Tibial nerve (tissue), 4 donors: ENCODE measurements at regions not wholly inside any gene's neighbourhood (a gene's known extent, or its start where the extent isn't known, plus 50 kb on each side); places are given as distances from the start of the nearest gene placed in this dataset.

Source experiments
- DNase-seq, 2 donors: peaks; one replicate each; pipeline ENCODE4 v3.0.0-alpha.2; 2019; ENCODE audit warnings: low spot score in 2 of 2
- H3K27ac ChIP-seq, 4 donors: fragments of 200-600 bp; sonication (generic) in 3 of 4; one replicate each; pipeline ENCODE4 v1.5.1; 2017 to 2019; ENCODE audit warnings: mild to moderate bottlenecking in 1 of 4
- H3K27me3 ChIP-seq, 2 donors: fragments of 200-600 bp; sonication (generic) in 1 of 2; one replicate each; pipeline versions ENCODE4 v1.5.1 to v1.6.0; 2017 to 2019
- H3K36me3 ChIP-seq, 3 donors: fragments of 200-600 bp; sonication (generic); one replicate each; pipeline ENCODE4 v1.5.1; 2018 to 2019
- H3K4me1 ChIP-seq, 4 donors: fragments of 200-600 bp; sonication (generic) in 3 of 4; one replicate each; pipeline ENCODE4 v1.5.1; 2017 to 2019
- H3K4me3 ChIP-seq, 4 donors: fragments of 200-600 bp; sonication (generic) in 3 of 4; one replicate each; pipeline ENCODE4 v1.5.1; 2017 to 2019; ENCODE audit warnings: mild to moderate bottlenecking in 1 of 4, moderate library complexity in 1 of 4
- H3K9me3 ChIP-seq, 4 donors: fragments of 200-600 bp; sonication (generic) in 3 of 4; one replicate each; pipeline ENCODE4 v1.5.1; 2017 to 2019
- EP300 ChIP-seq, 2 donors: sonication (generic); formaldehyde crosslinking; IDR thresholded peaks; one replicate each; pipeline ENCODE4 v1.6.1; 2017; ENCODE audit warnings: antibody characterized with exemption in 2 of 2, mild to moderate bottlenecking in 1 of 2
- POLR2A ChIP-seq, 2 donors: fragments of 450-650 bp; IDR thresholded peaks; one replicate each; pipeline ENCODE4 v1.6.1; 2017; ENCODE audit warnings: antibody characterized with exemption in 2 of 2, mild to moderate bottlenecking in 2 of 2, moderate library complexity in 2 of 2
- WGBS, 2 donors: methylation state at CpG; one replicate each; pipeline ENCODE4 v1.1.5; 2018; 5-methylcytosine and 5-hydroxymethylcytosine counted together
- TF ChIP-seq, protein P1 (sequence below), 5 experiments: fragments of 200-600 bp in 3 of 5; fragments of 450-650 bp in 2 of 5; sonication (generic) in 3 of 5; IDR thresholded peaks; one replicate each; pipeline ENCODE4 v1.5.1; 2016 to 2019; ENCODE audit warnings: antibody characterized with exemption in 5 of 5, mild to moderate bottlenecking in 3 of 5, moderate library complexity in 2 of 5

DNA sequence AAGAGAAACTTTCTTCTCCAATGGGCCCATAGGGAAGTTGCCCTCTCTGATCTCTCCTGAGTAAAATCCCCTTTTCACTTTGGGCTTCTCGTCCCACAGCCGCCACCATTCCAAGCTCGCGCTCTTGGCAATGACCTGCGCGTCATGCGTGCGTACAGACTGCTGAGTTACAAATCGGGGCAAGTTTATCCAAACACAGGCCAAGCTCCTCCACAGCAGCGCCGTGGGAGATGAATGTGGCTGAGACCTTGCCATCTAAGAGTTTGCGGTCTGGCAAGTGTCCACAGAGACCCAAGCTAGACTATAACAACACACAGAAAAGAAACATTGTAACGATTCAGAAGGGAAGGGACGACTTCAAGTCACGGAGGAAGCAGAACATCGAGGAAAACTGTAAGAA is 116.3 kb upstream of the SOD1 start:
- no peaks in the 10 kb centered on the region for H3K4me1 ChIP-seq
- no peak overlapping the region for H3K4me3 ChIP-seq
- no peaks in the 10 kb centered on the region for H3K36me3 ChIP-seq
- H3K9me3 ChIP-seq, result no peaks in the 10 kb centered on the region
- TF ChIP-seq POLR2A (IDR thresholded peaks at IDR 0.05) (no peak), EP300 (IDR thresholded peaks at IDR 0.05) (no peak)
- TF ChIP-seq, protein P1, sequence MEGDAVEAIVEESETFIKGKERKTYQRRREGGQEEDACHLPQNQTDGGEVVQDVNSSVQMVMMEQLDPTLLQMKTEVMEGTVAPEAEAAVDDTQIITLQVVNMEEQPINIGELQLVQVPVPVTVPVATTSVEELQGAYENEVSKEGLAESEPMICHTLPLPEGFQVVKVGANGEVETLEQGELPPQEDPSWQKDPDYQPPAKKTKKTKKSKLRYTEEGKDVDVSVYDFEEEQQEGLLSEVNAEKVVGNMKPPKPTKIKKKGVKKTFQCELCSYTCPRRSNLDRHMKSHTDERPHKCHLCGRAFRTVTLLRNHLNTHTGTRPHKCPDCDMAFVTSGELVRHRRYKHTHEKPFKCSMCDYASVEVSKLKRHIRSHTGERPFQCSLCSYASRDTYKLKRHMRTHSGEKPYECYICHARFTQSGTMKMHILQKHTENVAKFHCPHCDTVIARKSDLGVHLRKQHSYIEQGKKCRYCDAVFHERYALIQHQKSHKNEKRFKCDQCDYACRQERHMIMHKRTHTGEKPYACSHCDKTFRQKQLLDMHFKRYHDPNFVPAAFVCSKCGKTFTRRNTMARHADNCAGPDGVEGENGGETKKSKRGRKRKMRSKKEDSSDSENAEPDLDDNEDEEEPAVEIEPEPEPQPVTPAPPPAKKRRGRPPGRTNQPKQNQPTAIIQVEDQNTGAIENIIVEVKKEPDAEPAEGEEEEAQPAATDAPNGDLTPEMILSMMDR (IDR thresholded peaks at IDR 0.05), result no peak
- no peaks in the 10 kb centered on the region for H3K27me3 ChIP-seq
- WGBS, 2 donors, result 18 to 42% methylated on average over 16 of the region's 16 CpGs
- peak; percentile 34 to 44 for DNase-seq
- no peak overlapping the region for H3K27ac ChIP-seq

DNA sequence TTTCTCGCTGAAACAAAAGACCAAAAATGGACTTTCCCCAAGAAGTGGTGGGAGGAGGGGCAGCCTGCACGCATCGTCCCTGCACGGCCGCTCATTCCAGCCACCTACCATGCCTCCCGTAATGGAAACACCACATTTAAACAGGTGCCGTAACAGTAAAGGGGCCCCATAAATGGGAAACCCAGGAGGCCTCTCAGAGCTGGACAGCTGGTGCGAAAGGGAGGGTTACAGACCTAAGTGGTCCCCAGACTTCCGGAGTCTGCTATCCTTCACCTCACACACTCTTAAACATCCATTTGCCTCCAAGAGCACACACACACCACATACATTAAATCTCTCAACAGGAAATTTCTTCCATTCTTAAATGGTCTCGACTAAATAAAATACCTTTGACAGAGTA is 120.7 kb upstream of the SOD1 start:
- H3K27me3 ChIP-seq, result no peaks in the 10 kb centered on the region
- 43 to 50% methylated on average over 10 of the region's 10 CpGs for WGBS, 2 donors
- no peaks in the 10 kb centered on the region for H3K36me3 ChIP-seq
- no peaks in the 10 kb centered on the region for H3K9me3 ChIP-seq
- no peaks in the 10 kb centered on the region for H3K4me1 ChIP-seq
- no peak for DNase-seq
- no peak overlapping the region for H3K4me3 ChIP-seq
- TF ChIP-seq, protein P1 (IDR thresholded peaks at IDR 0.05), result no peak
- TF ChIP-seq EP300 (IDR thresholded peaks at IDR 0.05), result no peak
- TF ChIP-seq POLR2A (IDR thresholded peaks at IDR 0.05), result no peak
- H3K27ac ChIP-seq, result no peak overlapping the region

DNA sequence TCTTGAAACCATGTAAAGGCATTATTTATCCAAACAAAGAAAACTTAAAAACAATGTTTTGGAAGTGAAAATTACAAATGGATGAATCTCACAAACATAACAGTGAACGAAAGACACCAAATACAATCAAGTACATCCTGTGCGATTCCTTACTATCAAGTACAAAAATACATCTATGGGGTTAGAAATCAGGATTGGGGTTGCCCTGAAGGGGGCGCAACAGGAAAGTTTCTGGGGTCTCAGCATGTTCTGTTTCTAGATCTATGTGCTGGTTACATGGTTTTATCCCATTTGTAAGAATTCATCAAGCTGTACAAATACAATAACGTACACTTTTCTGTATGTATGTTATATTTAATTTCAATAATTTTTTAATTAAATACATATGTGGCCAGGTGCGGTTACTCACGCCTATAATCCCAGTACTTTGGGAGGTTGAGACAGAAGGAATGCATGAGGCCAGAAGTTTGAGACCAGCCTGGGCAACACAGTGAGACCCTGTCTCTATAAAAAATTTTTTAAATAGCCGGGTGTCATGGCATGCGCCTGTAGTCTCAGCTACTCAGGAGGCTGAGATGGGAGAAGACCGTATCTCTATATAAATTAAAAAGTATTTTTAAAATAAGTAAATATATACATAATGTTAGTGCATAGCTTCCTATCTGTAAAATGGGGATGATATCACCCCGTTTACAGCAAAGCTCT is 121.5 kb upstream of the SOD1 start:
- Histone ChIP-seq H3K36me3 (no peaks in the 10 kb centered on the region), H3K27me3 (no peaks in the 10 kb centered on the region), H3K27ac (no peak overlapping the region), H3K4me3 (no peak overlapping the region), H3K4me1 (no peaks in the 10 kb centered on the region), H3K9me3 (no peaks in the 10 kb centered on the region)
- TF ChIP-seq POLR2A (IDR thresholded peaks at IDR 0.05) (no peak), EP300 (IDR thresholded peaks at IDR 0.05) (no peak)
- TF ChIP-seq, protein P1 (IDR thresholded peaks at IDR 0.05), result no peak
- 81 to 85% methylated on average over 10 of the region's 10 CpGs for WGBS, 2 donors
- DNase-seq, result no peak

DNA sequence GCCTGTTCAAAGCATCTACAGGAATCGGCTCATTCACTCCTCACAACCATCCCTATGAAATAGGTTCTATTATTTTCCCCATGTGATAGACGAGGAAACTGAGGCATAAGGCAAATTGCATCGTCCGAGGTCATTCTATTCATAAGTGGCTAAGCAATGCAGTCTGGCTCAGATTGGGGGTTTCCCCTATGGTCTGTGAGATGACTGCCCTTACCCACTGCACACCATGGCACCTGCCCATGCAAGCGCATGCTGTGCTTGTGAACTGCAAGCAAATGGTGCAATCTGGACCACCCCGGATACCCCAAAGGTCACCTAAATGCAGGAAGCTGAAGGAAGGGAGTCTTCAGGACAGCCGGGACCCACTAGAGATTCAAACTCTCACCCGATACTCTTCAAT is 123.4 kb upstream of the SOD1 start:
- no peak overlapping the region for H3K27ac ChIP-seq
- TF ChIP-seq EP300 (IDR thresholded peaks at IDR 0.05) (no peak), POLR2A (IDR thresholded peaks at IDR 0.05) (no peak)
- TF ChIP-seq, protein P1 (IDR thresholded peaks at IDR 0.05), result no peak
- no peak overlapping the region for H3K4me3 ChIP-seq
- H3K9me3 ChIP-seq, result no peaks in the 10 kb centered on the region
- no peaks in the 10 kb centered on the region for H3K27me3 ChIP-seq
- no peaks in the 10 kb centered on the region for H3K36me3 ChIP-seq
- 96% methylated on average over 8 of the region's 8 CpGs for WGBS, 2 donors
- H3K4me1 ChIP-seq, result no peaks in the 10 kb centered on the region
- no peak for DNase-seq

DNA sequence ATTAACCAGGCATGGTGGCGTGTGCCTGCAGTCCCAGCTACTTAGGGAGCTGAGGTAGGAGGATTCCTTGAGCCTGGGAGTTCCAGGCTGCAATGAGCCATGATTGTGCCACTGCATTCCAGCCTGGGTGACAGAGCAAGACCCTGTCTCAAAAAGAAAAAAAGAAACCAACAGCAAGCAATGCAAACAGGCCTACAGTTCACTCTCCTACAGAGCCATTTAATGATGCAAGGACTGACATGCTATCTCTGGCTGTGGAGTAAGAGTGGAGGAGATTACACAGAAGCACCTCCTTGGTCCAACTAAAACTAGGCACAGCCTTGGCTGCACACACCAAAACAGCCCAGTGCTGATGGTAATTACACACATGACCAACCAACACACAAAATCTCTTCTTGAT is 127.5 kb upstream of the SOD1 start:
- no peak for DNase-seq
- no peak overlapping the region for H3K27ac ChIP-seq
- peaks cover 0 to 7% (median 0%) of the 10 kb centered on the region in 4 donors for H3K4me1 ChIP-seq
- no peaks in the 10 kb centered on the region for H3K9me3 ChIP-seq
- no peaks in the 10 kb centered on the region for H3K27me3 ChIP-seq
- WGBS, 2 donors, result 80 to 95% methylated on average over 1 of the region's 1 CpG
- H3K36me3 ChIP-seq, result no peaks in the 10 kb centered on the region
- H3K4me3 ChIP-seq, result no peak overlapping the region
- no peak for TF ChIP-seq POLR2A (IDR thresholded peaks at IDR 0.05)
- no peak for TF ChIP-seq EP300 (IDR thresholded peaks at IDR 0.05)
- TF ChIP-seq, protein P1 (IDR thresholded peaks at IDR 0.05), result no peak
